ENCODE measurements at regions not wholly inside any gene's neighbourhood (a gene's known extent, or its start where the extent isn't known, plus 50 kb on each side); places are given as distances from the start of the nearest gene placed in this dataset.

DNA sequence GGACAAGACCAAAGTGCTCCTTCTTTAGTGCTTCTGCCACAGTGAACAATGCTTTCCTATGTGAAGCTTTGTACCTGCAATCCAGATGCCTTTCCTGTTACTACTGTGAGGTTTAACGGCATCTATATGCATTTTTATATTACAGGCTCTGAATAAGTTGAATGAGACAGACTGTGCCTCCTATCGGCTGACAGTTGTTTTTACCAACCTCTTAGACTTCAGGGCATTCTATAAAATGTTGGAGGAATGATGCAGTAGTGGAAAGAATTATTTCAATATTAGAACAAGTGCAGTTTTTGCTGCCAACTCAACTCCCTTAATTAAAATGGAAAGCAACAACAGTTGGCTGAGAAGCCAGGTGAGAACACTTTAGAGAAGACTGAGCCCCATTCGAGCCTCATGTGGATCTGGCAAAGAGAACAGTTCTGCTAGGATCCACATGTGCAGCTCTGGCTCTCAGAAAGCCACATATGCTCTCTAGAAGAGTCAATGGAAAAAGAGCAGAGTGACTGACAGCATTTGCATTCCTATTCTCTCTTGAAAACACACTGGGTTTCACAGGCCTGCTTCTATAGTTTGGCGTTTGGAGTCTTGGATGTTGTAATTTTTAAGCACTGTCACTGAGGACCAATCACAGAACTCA, 147.5 kb downstream of the LURAP1L start:
- 69% methylated on average over 1 of the region's 4 CpGs for WGBS (ENCODE audit: insufficient coverage)
- no peaks in the 10 kb centered on the region for H3K9me3 Mint-ChIP-seq (ENCODE audit: insufficient read depth)
- H3K27ac Mint-ChIP-seq = no peak overlapping the region
- no peak overlapping the region for H2AFZ ChIP-seq (ENCODE audit: insufficient read depth, low read depth, low read length, poor library complexity, severe bottlenecking)
- no peak overlapping the region for H3K27ac ChIP-seq (ENCODE audit: low read length in 2 of 2)
- no peaks in the 10 kb centered on the region for H3K36me3 ChIP-seq (replicated peaks in 1 of 2; ENCODE audit: control extremely low read depth in 1 of 2, control insufficient read depth in 1 of 2, extremely low read depth in 1 of 2, insufficient read depth in 2 of 2, low read length in 1 of 2)
- DNase-seq (no peak), ATAC-seq (ENCODE audit: low read depth) (no peak)
- no peaks in the 10 kb centered on the region for H4K20me1 ChIP-seq (ENCODE audit: control insufficient read depth, insufficient read depth, low read length, poor library complexity, severe bottlenecking)
- no peaks in the 10 kb centered on the region for H3K79me2 ChIP-seq (ENCODE audit: control insufficient read depth, insufficient read depth, low read length)
- ChIA-PET CTCF (no interaction called here), POLR2A (no interaction called here)
- H3K4me2 ChIP-seq (replicated peaks; ENCODE audit: low read depth, low read length, poor library complexity, severe bottlenecking) = no peak overlapping the region
- H3K9ac ChIP-seq (ENCODE audit: low read length) = no peak overlapping the region
- no peaks in the 10 kb centered on the region for H3K27me3 Mint-ChIP-seq
- H3K4me3 Mint-ChIP-seq = no peak overlapping the region
- no peaks in the 10 kb centered on the region for H3K27me3 ChIP-seq (replicated peaks in 1 of 4; ENCODE audit: control extremely low read depth in 1 of 4, control insufficient read depth in 3 of 4, insufficient read depth in 4 of 4, low read length in 3 of 4)
- H3K9me3 ChIP-seq (ENCODE audit: control extremely low read depth in 1 of 3, control insufficient read depth in 2 of 3, insufficient read depth in 1 of 3, low read length in 2 of 3) = no peaks in the 10 kb centered on the region
- TF ChIP-seq, protein P1, sequence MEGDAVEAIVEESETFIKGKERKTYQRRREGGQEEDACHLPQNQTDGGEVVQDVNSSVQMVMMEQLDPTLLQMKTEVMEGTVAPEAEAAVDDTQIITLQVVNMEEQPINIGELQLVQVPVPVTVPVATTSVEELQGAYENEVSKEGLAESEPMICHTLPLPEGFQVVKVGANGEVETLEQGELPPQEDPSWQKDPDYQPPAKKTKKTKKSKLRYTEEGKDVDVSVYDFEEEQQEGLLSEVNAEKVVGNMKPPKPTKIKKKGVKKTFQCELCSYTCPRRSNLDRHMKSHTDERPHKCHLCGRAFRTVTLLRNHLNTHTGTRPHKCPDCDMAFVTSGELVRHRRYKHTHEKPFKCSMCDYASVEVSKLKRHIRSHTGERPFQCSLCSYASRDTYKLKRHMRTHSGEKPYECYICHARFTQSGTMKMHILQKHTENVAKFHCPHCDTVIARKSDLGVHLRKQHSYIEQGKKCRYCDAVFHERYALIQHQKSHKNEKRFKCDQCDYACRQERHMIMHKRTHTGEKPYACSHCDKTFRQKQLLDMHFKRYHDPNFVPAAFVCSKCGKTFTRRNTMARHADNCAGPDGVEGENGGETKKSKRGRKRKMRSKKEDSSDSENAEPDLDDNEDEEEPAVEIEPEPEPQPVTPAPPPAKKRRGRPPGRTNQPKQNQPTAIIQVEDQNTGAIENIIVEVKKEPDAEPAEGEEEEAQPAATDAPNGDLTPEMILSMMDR (IDR thresholded peaks at IDR 0.05) = no peak
- TF ChIP-seq EZH2 (IDR thresholded peaks at IDR 0.05; ENCODE audit: borderline replicate concordance, insufficient read depth, low read depth, low read length, poor library complexity, severe bottlenecking) = no peak
- H3K4me3 ChIP-seq (ENCODE audit: control extremely low read depth in 1 of 5, extremely low read depth in 1 of 5, insufficient read depth in 1 of 5, low read depth in 2 of 5, low read length in 4 of 5) = no peak overlapping the region
- no peaks in the 10 kb centered on the region for H3K4me1 ChIP-seq (ENCODE audit: control insufficient read depth in 2 of 2, insufficient read depth in 2 of 2, low read length in 2 of 2)
- H3K4me1 Mint-ChIP-seq = no peaks in the 10 kb centered on the region
- intact Hi-C loops (cut with micrococcal nuclease) = no loop called here

DNA sequence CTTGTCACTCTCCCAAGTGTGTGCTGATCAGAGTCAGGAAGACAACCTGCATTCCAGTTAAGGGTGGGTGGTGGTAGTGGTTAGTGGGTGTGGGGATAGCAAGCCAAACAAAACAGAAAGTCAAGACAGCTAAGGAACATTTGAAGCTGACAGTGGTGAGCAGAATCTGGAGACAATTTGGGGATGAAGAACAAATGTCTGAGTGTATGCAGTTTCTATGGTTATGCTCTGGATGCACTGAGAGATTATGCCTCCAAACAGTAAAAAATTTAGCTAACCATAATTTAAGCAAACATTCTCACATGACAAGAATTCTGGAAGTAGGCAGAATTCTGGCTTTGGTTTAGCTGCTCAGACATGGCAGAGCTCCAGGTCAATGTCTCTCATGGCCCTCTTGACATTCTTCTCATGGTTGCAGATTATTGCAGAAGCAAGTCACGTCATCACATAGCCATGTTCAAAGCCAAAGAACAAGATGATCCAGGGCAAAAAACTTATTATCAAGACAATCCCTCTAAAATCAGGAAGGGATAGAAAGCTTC, 148.7 kb downstream of the LURAP1L start:
- DNase-seq (no peak), ATAC-seq (ENCODE audit: low read depth) (no peak)
- Histone ChIP-seq H3K4me3 (ENCODE audit: control extremely low read depth in 1 of 5, extremely low read depth in 1 of 5, insufficient read depth in 1 of 5, low read depth in 2 of 5, low read length in 4 of 5) (no peak overlapping the region), H3K9ac (ENCODE audit: low read length) (no peak overlapping the region), H2AFZ (ENCODE audit: insufficient read depth, low read depth, low read length, poor library complexity, severe bottlenecking) (no peak overlapping the region), H3K4me2 (replicated peaks; ENCODE audit: low read depth, low read length, poor library complexity, severe bottlenecking) (no peak overlapping the region), H4K20me1 (ENCODE audit: control insufficient read depth, insufficient read depth, low read length, poor library complexity, severe bottlenecking) (no peaks in the 10 kb centered on the region), H3K9me3 (ENCODE audit: control extremely low read depth in 1 of 3, control insufficient read depth in 2 of 3, insufficient read depth in 1 of 3, low read length in 2 of 3) (no peaks in the 10 kb centered on the region), H3K36me3 (replicated peaks in 1 of 2; ENCODE audit: control extremely low read depth in 1 of 2, control insufficient read depth in 1 of 2, extremely low read depth in 1 of 2, insufficient read depth in 2 of 2, low read length in 1 of 2) (no peaks in the 10 kb centered on the region), H3K27me3 (replicated peaks in 1 of 4; ENCODE audit: control extremely low read depth in 1 of 4, control insufficient read depth in 3 of 4, insufficient read depth in 4 of 4, low read length in 3 of 4) (no peaks in the 10 kb centered on the region), H3K4me1 (ENCODE audit: control insufficient read depth in 2 of 2, insufficient read depth in 2 of 2, low read length in 2 of 2) (no peaks in the 10 kb centered on the region), H3K79me2 (ENCODE audit: control insufficient read depth, insufficient read depth, low read length) (no peaks in the 10 kb centered on the region), H3K27ac (ENCODE audit: low read length in 2 of 2) (no peak overlapping the region)
- Mint-ChIP-seq H3K4me3 (no peak overlapping the region), H3K27me3 (no peaks in the 10 kb centered on the region), H3K4me1 (no peaks in the 10 kb centered on the region), H3K27ac (no peak overlapping the region), H3K9me3 (ENCODE audit: insufficient read depth) (no peaks in the 10 kb centered on the region)
- WGBS (ENCODE audit: insufficient coverage) = no CpG with 5 or more reads among the region's 1 CpG
- intact Hi-C loops (cut with micrococcal nuclease) = no loop called here
- TF ChIP-seq, protein P1 (IDR thresholded peaks at IDR 0.05) = no peak
- TF ChIP-seq EZH2 (IDR thresholded peaks at IDR 0.05; ENCODE audit: borderline replicate concordance, insufficient read depth, low read depth, low read length, poor library complexity, severe bottlenecking) = no peak
- CTCF ChIA-PET = no interaction called here
- POLR2A ChIA-PET = no interaction called here

All from B cell (primary cell).